Spleen (tissue), 7 donors: ENCODE measurements at regions not wholly inside any gene's neighbourhood (a gene's known extent, or its start where the extent isn't known, plus 50 kb on each side); places are given as distances from the start of the nearest gene placed in this dataset.

Experiments
- POLR2A ChIP-seq, 3 donors: fragments of 450-650 bp; IDR thresholded peaks; one replicate each; pipeline ENCODE4 v1.5.1; 2017; ENCODE audit warnings: antibody characterized with exemption in 3 of 3, mild to moderate bottlenecking in 1 of 3
- TF ChIP-seq, protein P1 (sequence below), 11 experiments: fragments of 200-600 bp in 7 of 11; fragments of 450-650 bp in 4 of 11; sonication (generic) in 4 of 11; IDR thresholded peaks in 8 of 11; conservative IDR thresholded peaks in 3 of 11; 1 replicate in 7 of 11; 2 replicates in 4 of 11; pipeline versions ENCODE4 v1.4.0 to v1.8.0; 2016 to 2021; ENCODE audit warnings: antibody characterized with exemption in 11 of 11, inconsistent platforms in 4 of 11, mild to moderate bottlenecking in 1 of 11
- donor health status: DM: no; HTN: no; CAD: no; lungs with moderate emphysema.
- donor health status: DM: no; HTN: no; CAD: no.
- donor health status: DM: no; HTN: no; CAD: no.

GRCh38 chr20:41717483-41717882, 99.3 kb upstream of the CHD6 start:
- TF ChIP-seq POLR2A (IDR thresholded peaks at IDR 0.05) = no peak
- TF ChIP-seq, protein P1, sequence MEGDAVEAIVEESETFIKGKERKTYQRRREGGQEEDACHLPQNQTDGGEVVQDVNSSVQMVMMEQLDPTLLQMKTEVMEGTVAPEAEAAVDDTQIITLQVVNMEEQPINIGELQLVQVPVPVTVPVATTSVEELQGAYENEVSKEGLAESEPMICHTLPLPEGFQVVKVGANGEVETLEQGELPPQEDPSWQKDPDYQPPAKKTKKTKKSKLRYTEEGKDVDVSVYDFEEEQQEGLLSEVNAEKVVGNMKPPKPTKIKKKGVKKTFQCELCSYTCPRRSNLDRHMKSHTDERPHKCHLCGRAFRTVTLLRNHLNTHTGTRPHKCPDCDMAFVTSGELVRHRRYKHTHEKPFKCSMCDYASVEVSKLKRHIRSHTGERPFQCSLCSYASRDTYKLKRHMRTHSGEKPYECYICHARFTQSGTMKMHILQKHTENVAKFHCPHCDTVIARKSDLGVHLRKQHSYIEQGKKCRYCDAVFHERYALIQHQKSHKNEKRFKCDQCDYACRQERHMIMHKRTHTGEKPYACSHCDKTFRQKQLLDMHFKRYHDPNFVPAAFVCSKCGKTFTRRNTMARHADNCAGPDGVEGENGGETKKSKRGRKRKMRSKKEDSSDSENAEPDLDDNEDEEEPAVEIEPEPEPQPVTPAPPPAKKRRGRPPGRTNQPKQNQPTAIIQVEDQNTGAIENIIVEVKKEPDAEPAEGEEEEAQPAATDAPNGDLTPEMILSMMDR (IDR thresholded peaks at IDR 0.05 in 8 of 11, conservative IDR thresholded peaks at IDR 0.05 in 3 of 11) = no peak
